ENCODE measurements at regions not wholly inside any gene's neighbourhood (a gene's known extent, or its start where the extent isn't known, plus 50 kb on each side); places are given as distances from the start of the nearest gene placed in this dataset.
"Not testable (repeated sequence)": the region's sequence is repeated elsewhere in the genome, so short reads cannot be mapped to it uniquely, and the experiment has no call there.

GRCh38 chr2:36193680-36194079, 161.9 kb upstream of the CRIM1 start:
- DNase-seq (ENCODE audit: low spot score) = no peak
- TF ChIP-seq CTCF (IDR thresholded peaks at IDR 0.05; ENCODE audit: extremely low read depth, missing control alignments) = no peak

- no peak for DNase-seq (ENCODE audit: low spot score)
- no peak for TF ChIP-seq CTCF (IDR thresholded peaks at IDR 0.05; ENCODE audit: extremely low read depth, missing control alignments)
Measured at GRCh38 chr2:36192983-36193382, 162.6 kb upstream of the CRIM1 start.

DNA sequence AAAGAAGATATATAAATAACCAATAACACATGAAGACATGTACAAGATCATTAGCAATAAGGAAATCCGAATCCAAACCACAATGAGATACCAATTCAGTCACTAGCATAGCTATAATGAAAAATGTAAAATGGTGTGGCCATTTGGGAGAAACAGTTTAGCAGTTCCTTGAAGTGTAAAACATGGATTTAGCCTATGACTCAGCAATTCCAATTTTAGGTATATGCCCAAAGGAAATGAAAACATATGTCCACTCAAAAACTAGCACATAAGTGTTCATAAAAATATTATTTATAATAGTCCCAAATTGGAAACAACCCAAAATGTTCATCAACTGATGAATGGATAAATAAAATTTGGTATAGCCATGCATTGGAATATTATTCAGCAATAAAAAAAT, 165.5 kb upstream of the CRIM1 start:
- TF ChIP-seq CTCF (IDR thresholded peaks at IDR 0.05; ENCODE audit: extremely low read depth, missing control alignments) = no peak
- DNase-seq (ENCODE audit: low spot score) = no peak

GRCh38 chr2:36185624-36186023, 170.0 kb upstream of the CRIM1 start:
- TF ChIP-seq CTCF (IDR thresholded peaks at IDR 0.05; ENCODE audit: extremely low read depth, missing control alignments) = no peak
- DNase-seq (ENCODE audit: low spot score) = no peak

- DNase-seq (ENCODE audit: low spot score) = no peak
- no peak for TF ChIP-seq CTCF (IDR thresholded peaks at IDR 0.05; ENCODE audit: extremely low read depth, missing control alignments)
Measured at GRCh38 chr2:36184848-36185247, 170.7 kb upstream of the CRIM1 start.

- DNase-seq (ENCODE audit: low spot score) = not testable (repeated sequence)
Measured at GRCh38 chr2:36180789-36181482, 174.6 kb upstream of the CRIM1 start.

DNA sequence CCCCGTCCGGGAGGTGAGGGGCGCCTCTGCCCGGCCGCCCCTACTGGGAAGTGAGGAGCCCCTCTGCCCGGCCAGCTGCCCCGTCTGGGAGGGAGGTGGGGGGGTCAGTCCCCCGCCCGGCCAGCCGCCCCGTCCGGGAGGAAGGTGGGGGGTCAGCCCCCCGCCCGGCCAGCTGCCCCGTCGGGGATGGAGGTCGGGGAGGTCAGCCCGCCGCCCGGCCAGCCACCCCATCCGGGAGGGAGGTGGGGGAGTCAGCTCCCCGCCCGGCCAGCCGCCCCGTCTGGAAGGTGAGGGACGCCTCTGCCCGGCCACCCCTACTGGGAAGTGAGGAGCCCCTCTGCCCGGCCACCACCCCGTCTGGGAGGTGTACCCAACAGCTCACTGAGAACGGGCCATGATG, 175.3 kb upstream of the CRIM1 start:
- DNase-seq (ENCODE audit: low spot score) = not testable (repeated sequence)

DNA sequence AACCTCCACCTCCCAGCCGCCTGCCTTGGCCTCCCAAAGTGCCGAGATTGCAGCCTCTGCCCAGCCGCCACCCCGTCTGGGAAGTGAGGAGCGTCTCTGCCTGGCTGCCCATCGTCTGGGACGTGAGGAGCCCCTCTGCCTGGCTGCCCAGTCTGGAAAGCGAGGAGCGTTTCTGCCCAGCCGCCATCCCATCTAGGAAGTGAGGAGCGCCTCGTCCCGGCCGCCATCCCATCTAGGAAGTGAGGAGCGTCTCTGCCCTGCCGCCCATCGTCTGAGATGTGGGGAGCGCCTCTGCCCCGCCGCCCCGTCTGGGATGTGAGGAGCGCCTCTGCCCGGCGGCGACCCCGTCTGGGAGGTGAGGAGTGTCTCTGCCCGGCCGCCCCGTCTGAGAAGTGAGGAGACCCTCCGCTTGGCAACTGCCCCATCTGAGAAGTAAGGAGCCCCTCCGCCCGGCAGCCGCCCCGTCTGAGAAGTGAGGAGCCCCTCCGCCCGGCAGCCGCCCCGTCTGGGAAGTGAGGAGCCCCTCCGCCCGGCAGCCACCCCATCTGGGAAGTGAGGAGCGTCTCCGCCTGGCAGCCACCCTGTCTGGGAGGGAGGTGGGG, 175.8 kb upstream of the CRIM1 start:
- DNase-seq (ENCODE audit: low spot score) = not testable (repeated sequence)

DNA sequence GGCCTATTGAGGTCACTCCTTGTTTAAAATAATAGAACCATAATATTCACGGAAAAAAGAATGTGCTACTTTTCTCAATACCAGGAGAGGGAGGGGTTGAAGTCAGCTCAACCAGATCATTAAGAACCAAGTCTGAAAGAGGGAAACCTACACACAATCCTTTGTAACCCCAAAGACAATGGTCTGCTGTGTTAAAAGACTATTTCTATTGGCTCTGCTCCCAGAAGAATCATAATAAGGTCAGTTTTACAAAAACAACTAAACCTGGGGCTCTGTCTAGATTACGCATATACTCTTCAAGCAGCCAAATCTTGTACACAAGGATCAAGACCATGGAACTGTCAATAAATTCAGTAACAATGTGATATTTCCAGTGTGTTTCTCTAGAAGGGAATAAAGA, 177.2 kb upstream of the CRIM1 start:
- DNase-seq (ENCODE audit: low spot score) = no peak
- TF ChIP-seq CTCF (IDR thresholded peaks at IDR 0.05; ENCODE audit: extremely low read depth, missing control alignments) = no peak
